HCT116 (cell line): ENCODE measurements at regions not wholly inside any gene's neighbourhood (a gene's known extent, or its start where the extent isn't known, plus 50 kb on each side); places are given as distances from the start of the nearest gene placed in this dataset.

Experiments used
- ATAC-seq: fragments of 200-7000 bp; cut with Tn5 transposase; 2 replicates; pipeline ENCODE4 v1.9.1; 2020; ENCODE audit warnings: mild to moderate bottlenecking, moderate library complexity
- BruUV-seq: library from RNA; stranded (reverse); fragments of 400-500 nt; replicated peaks from 2 replicates; lab custom pipeline; 2021; lab: Mats Ljungman, UMichigan
- CTCF ChIA-PET: fragments of 300-600 bp; sonication (Branson Sonifier 250); formaldehyde crosslinking; loops from one replicate; lab custom pipeline; 2021; ENCODE audit warnings: antibody characterized with exemption; lab: Charles Lee
- POLR2A ChIA-PET: fragments of 300-600, 350-600 bp; sonication (Branson Sonifier 250); formaldehyde crosslinking; loops from one replicate; lab custom pipeline; 2021; ENCODE audit warnings: antibody characterized with exemption; lab: Charles Lee
- RAD21 ChIA-PET, 2 experiments: fragments of 300-600 bp; sonication (Branson Sonifier 250); formaldehyde crosslinking; loops; one replicate each; lab custom pipeline; 2023; ENCODE audit warnings: low total read pairs in 2 of 2; ENCODE audit not compliant: uncharacterized antibody in 2 of 2, unreplicated experiment in 2 of 2, low non-redundant PET in 1 of 2; lab: Charles Lee
- DNase-seq: peaks from one replicate; pipeline ENCODE4 v3.0.0-alpha.2; 2010; ENCODE audit warnings: low read depth, low spot score
- H2AFZ ChIP-seq: fragments of 200-600 bp; shearing (Covaris generic), sonication (generic); 2 replicates; pipeline ENCODE4 v1.6.1; 2017; ENCODE audit warnings: low read depth, mixed run types, mixed read lengths, antibody characterized with exemption, low read length; ENCODE audit not compliant: poor library complexity, severe bottlenecking
- H3K27ac ChIP-seq: 2 replicates; pipeline ENCODE4 v1.5.1; 2012; ENCODE audit warnings: low read depth, low read length
- H3K27me3 ChIP-seq: fragments of 200-600 bp; sonication (generic); 2 replicates; pipeline ENCODE4 v1.6.1; 2016; ENCODE audit warnings: mixed run types, low read length, mixed read lengths; ENCODE audit not compliant: insufficient read depth
- H3K36me3 ChIP-seq, 2 experiments: fragments of 200-500 bp in 1 of 2; fragments of 200-600 bp in 1 of 2; sonication (Bioruptor generic) in 1 of 2; sonication (generic) in 1 of 2; 2 replicates each; pipeline versions ENCODE4 v1.5.1 to v1.6.1; 2014 to 2016; ENCODE audit warnings: low read length in 2 of 2, inconsistent platforms in 1 of 2, mixed read lengths in 1 of 2, mixed run types in 1 of 2; ENCODE audit not compliant: insufficient read depth in 2 of 2, control insufficient read depth in 1 of 2
- H3K4me1 ChIP-seq, 2 experiments: fragments of 200-600 bp in 1 of 2; sonication (generic) in 1 of 2; 2 replicates each; pipeline versions ENCODE4 v1.5.1 to v1.6.1; 2012 to 2017; ENCODE audit warnings: low read length in 2 of 2, inconsistent platforms in 1 of 2, mild to moderate bottlenecking in 1 of 2, mixed read lengths in 1 of 2, mixed run types in 1 of 2, moderate library complexity in 1 of 2; ENCODE audit not compliant: insufficient read depth in 2 of 2, control insufficient read depth in 1 of 2
- H3K4me2 ChIP-seq: fragments of 200-600 bp; sonication (generic); 2 replicates; pipeline ENCODE4 v1.6.1; 2017; ENCODE audit warnings: mixed run types, low read length, mixed read lengths
- H3K4me3 ChIP-seq, 2 experiments: fragments of 200-600 bp in 1 of 2; sonication (generic) in 1 of 2; replicated peaks in 1 of 2; 2 replicates each; pipeline ENCODE4 v1.5.1; 2011 to 2016; ENCODE audit warnings: low read length in 2 of 2, control low read depth in 1 of 2, low read depth in 1 of 2, mild to moderate bottlenecking in 1 of 2, mixed read lengths in 1 of 2, mixed run types in 1 of 2
- H3K79me2 ChIP-seq: fragments of 200-600 bp; sonication (generic); 2 replicates; pipeline ENCODE4 v1.6.1; 2017; ENCODE audit warnings: mild to moderate bottlenecking, mixed run types, low read length, moderate library complexity, mixed read lengths; ENCODE audit not compliant: insufficient read depth
- H3K9ac ChIP-seq: fragments of 200-600 bp; sonication (generic); 2 replicates; pipeline ENCODE4 v1.6.1; 2016; ENCODE audit warnings: low read length, mixed read lengths
- H3K9me2 ChIP-seq: fragments of 200-600 bp; sonication (generic), shearing (Covaris generic); 2 replicates; pipeline ENCODE4 v1.6.1; 2017; ENCODE audit warnings: mixed run types, mild to moderate bottlenecking, moderate library complexity; ENCODE audit not compliant: insufficient read depth
- H3K9me3 ChIP-seq, 2 experiments: fragments of 200-500 bp in 1 of 2; fragments of 200-600 bp in 1 of 2; sonication (Bioruptor generic) in 1 of 2; sonication (generic) in 1 of 2; 2 replicates each; pipeline ENCODE4 v1.6.1; 2014 to 2017; ENCODE audit warnings: low read length in 2 of 2, mixed read lengths in 2 of 2, inconsistent platforms in 1 of 2, low read depth in 1 of 2, mild to moderate bottlenecking in 1 of 2, mixed run types in 1 of 2, moderate library complexity in 1 of 2; ENCODE audit not compliant: control insufficient read depth in 1 of 2, insufficient read depth in 1 of 2
- H4K20me1 ChIP-seq: fragments of 200-600 bp; sonication (generic), shearing (Covaris generic); 2 replicates; pipeline ENCODE4 v1.6.1; 2017; ENCODE audit warnings: mixed run types, mild to moderate bottlenecking, moderate library complexity; ENCODE audit not compliant: insufficient read depth
- CEBPB ChIP-seq: IDR thresholded peaks from 2 replicates; pipeline ENCODE4 v1.6.1; 2012; ENCODE audit warnings: low read depth
- CTCF ChIP-seq, 3 experiments: fragments of 200-600 bp in 1 of 3; sonication (generic) in 1 of 3; IDR thresholded peaks in 2 of 3; conservative IDR thresholded peaks in 1 of 3; 2 replicates each; pipeline ENCODE4 v1.5.1; 2012 to 2017; ENCODE audit warnings: low read depth in 2 of 3, low read length in 2 of 3, antibody characterized with exemption in 1 of 3, borderline replicate concordance in 1 of 3, control low read depth in 1 of 3, mild to moderate bottlenecking in 1 of 3, mixed read lengths in 1 of 3, mixed run types in 1 of 3, moderate library complexity in 1 of 3; ENCODE audit not compliant: insufficient read depth in 1 of 3
- EGR1 ChIP-seq: IDR thresholded peaks from 2 replicates; pipeline ENCODE4 v1.6.1; 2012; ENCODE audit warnings: low read depth
- ELF1 ChIP-seq: IDR thresholded peaks from 2 replicates; pipeline ENCODE4 v1.6.1; 2012; ENCODE audit warnings: low read depth, borderline replicate concordance
- EZH2phosphoT487 ChIP-seq: fragments of 200-600 bp; IDR thresholded peaks from 2 replicates; pipeline ENCODE4 v1.6.1; 2018; ENCODE audit warnings: antibody characterized with exemption, borderline replicate concordance
- FOSL1 ChIP-seq: IDR thresholded peaks from 2 replicates; pipeline ENCODE4 v1.6.1; 2012; ENCODE audit warnings: low read depth
- JUND ChIP-seq: IDR thresholded peaks from 2 replicates; pipeline ENCODE4 v1.6.1; 2012
- MAX ChIP-seq: IDR thresholded peaks from 2 replicates; pipeline ENCODE4 v1.6.1; 2012
- POLR2AphosphoS5 ChIP-seq: IDR thresholded peaks from 2 replicates; pipeline ENCODE4 v1.6.1; 2011; ENCODE audit warnings: mild to moderate bottlenecking, low read depth, low read length, moderate library complexity
- RAD21 ChIP-seq: IDR thresholded peaks from 2 replicates; pipeline ENCODE4 v1.6.1; 2012; ENCODE audit warnings: low read depth, mild to moderate bottlenecking
- REST ChIP-seq: IDR thresholded peaks from 2 replicates; pipeline ENCODE4 v1.6.1; 2012; ENCODE audit warnings: low read depth
- SP1 ChIP-seq: IDR thresholded peaks from 2 replicates; pipeline ENCODE4 v1.6.1; 2012; ENCODE audit warnings: low read depth
- YY1 ChIP-seq: IDR thresholded peaks from 2 replicates; pipeline ENCODE4 v1.6.1; 2011; ENCODE audit warnings: low read length, low read depth, moderate library complexity, mild to moderate bottlenecking; ENCODE audit not compliant: insufficient replicate concordance; ENCODE audit errors: extremely low read depth
- ZBTB33 ChIP-seq: IDR thresholded peaks from 2 replicates; pipeline ENCODE4 v1.6.1; 2011; ENCODE audit warnings: mild to moderate bottlenecking, low read length, moderate library complexity; ENCODE audit not compliant: insufficient replicate concordance; ENCODE audit errors: extremely low read depth
- ZFX ChIP-seq: fragments of 450-650 bp; IDR thresholded peaks from 2 replicates; pipeline ENCODE4 v1.6.1; 2017
- ZNF274 ChIP-seq: fragments of 200-500 bp; sonication (Bioruptor generic); IDR thresholded peaks from 2 replicates; pipeline ENCODE4 v1.6.1; 2014; ENCODE audit warnings: mild to moderate bottlenecking, low read depth, low read length, inconsistent platforms
- intact Hi-C: fragments of 100-400 bp; cut with micrococcal nuclease; formaldehyde crosslinking; loops from 2 replicates; pipeline ENCODE4 v1.10.0; 2022

- Histone ChIP-seq H3K36me3 (no peaks in the 10 kb centered on the region), H3K9me2 (no peaks in the 10 kb centered on the region), H3K27ac (no peak overlapping the region), H2AFZ (no peak overlapping the region), H3K79me2 (no peaks in the 10 kb centered on the region), H3K4me1 (peaks cover 0 to 8% of the 10 kb centered on the region in 2 experiments; a peak in 2 of 4 replicates), H4K20me1 (no peaks in the 10 kb centered on the region), H3K9ac (no peak overlapping the region), H3K9me3 (no peaks in the 10 kb centered on the region), H3K4me2 (peak overlapping the region; percentile 18; the same call in 1 of the 2 replicates), H3K4me3 (no peak overlapping the region), H3K27me3 (no peaks in the 10 kb centered on the region)
- ChIA-PET POLR2A (no interaction called here), RAD21 (no interaction called here), CTCF (interaction anchor here (2.2 kb wide), 1 partner anchor 15 kb away, joined by 6 read pairs; no protein-coding TSS in a partner anchor)
- intact Hi-C loops, result no loop called here
- no TSS peak for BruUV-seq
- TF ChIP-seq ZBTB33 (no peak), YY1 (no peak), REST (no peak), CTCF (IDR thresholded peaks at IDR 0.05 in 2 of 3, conservative IDR thresholded peaks at IDR 0.05 in 1 of 3; ENCODE audit: borderline replicate concordance in 1 of 3, insufficient read depth in 1 of 3, low read depth in 2 of 3, low read length in 2 of 3) (no peak), JUND (no peak), ZNF274 (no peak), POLR2AphosphoS5 (no peak), MAX (no peak), EZH2phosphoT487 (no peak), FOSL1 (no peak), ELF1 (no peak), RAD21 (no peak), ZFX (no peak), CEBPB (no peak), SP1 (no peak), EGR1 (no peak)
- DNase-seq (no peak), ATAC-seq (peak; percentile 38; the same call in 1 of the 2 replicates)
Measured at GRCh38 chr10:69728335-69728870, 73.3 kb upstream of the COL13A1 start.
